K562 (cell line): ENCODE measurements at regions not wholly inside any gene's neighbourhood (a gene's known extent, or its start where the extent isn't known, plus 50 kb on each side); places are given as distances from the start of the nearest gene placed in this dataset.
A peak's percentile ranks its signal among the peaks of the same experiment; 100 is the strongest.

Source experiments
- ATAC-seq: fragments of 200-7000 bp; cut with Tn5 transposase; 3 replicates; pipeline ENCODE4 v1.9.1; 2020; ENCODE audit warnings: moderate library complexity
- BruUV-seq: library from RNA; stranded (reverse); fragments of 400-500 nt; replicated peaks from 2 replicates; lab custom pipeline; 2021; lab: Mats Ljungman, UMichigan
- CTCF ChIA-PET: fragments of 300-600 bp; formaldehyde crosslinking; extraction: SDS; loops from one replicate; lab custom pipeline; 2021; ENCODE audit warnings: low intra/inter-chr PET ratio; lab: Yijun Ruan, JAX
- POLR2A ChIA-PET: fragments of 300-600, 350-650 bp; sonication (Branson Sonifier 250); formaldehyde crosslinking; extraction: SDS; loops from one replicate; lab custom pipeline; 2021; ENCODE audit warnings: antibody characterized with exemption, inconsistent platforms; lab: Yijun Ruan, JAX
- DNase-seq, 4 experiments: peaks; one replicate each; pipeline versions ENCODE4 v3.0.0 to v3.0.0-alpha.2; 2011 to 2018; ENCODE audit warnings: low spot score in 3 of 4, mixed read lengths in 3 of 4; ENCODE audit errors: extremely low read depth in 1 of 4
- FAIRE-seq: peaks from 2 replicates; lab custom pipeline; 2011; peaks lifted over from hg19 to GRCh38; lab: Jason Lieb, UNC
- H2AFZ ChIP-seq: 2 replicates; pipeline ENCODE4 v1.6.0; 2011; ENCODE audit warnings: low read depth, low read length, control low read depth, inconsistent platforms
- H3K27ac ChIP-seq: fragments of 200-600 bp; 3 replicates; pipeline ENCODE4 v1.8.0; 2011; ENCODE audit warnings: low read depth, mild to moderate bottlenecking, control low read depth, inconsistent platforms, low read length, moderate library complexity, mixed read lengths; ENCODE audit errors: extremely low read depth
- H3K27me3 ChIP-seq, 2 experiments: fragments of 300-600 bp in 1 of 2; 2 replicates in 1 of 2; 3 replicates in 1 of 2; pipeline versions ENCODE4 v1.6.0 to v1.8.0; 2011; ENCODE audit warnings: inconsistent platforms in 2 of 2, low read length in 2 of 2, mild to moderate bottlenecking in 1 of 2, mixed read lengths in 1 of 2, moderate library complexity in 1 of 2; ENCODE audit not compliant: control insufficient read depth in 2 of 2, insufficient read depth in 2 of 2
- H3K36me3 ChIP-seq: fragments of 300-600 bp; 3 replicates; pipeline ENCODE4 v1.8.0; 2011; ENCODE audit warnings: mild to moderate bottlenecking, low read length, inconsistent platforms; ENCODE audit not compliant: control insufficient read depth, insufficient read depth
- H3K4me1 ChIP-seq, 2 experiments: fragments of 200-600 bp in 1 of 2; replicated peaks in 1 of 2; 2 replicates in 1 of 2; 3 replicates in 1 of 2; pipeline versions ENCODE4 v1.5.1 to v1.8.0; 2011; ENCODE audit warnings: inconsistent platforms in 2 of 2, low read length in 2 of 2, mild to moderate bottlenecking in 1 of 2, mixed read lengths in 1 of 2, moderate library complexity in 1 of 2; ENCODE audit not compliant: control insufficient read depth in 2 of 2, insufficient read depth in 2 of 2
- H3K4me2 ChIP-seq: 2 replicates; pipeline ENCODE4 v1.6.1; 2011; ENCODE audit warnings: low read length, control low read depth, inconsistent platforms, mixed read lengths; ENCODE audit not compliant: insufficient read depth
- H3K4me3 ChIP-seq: fragments of 200-600 bp; sonication (generic), shearing (Covaris generic); 2 replicates; pipeline ENCODE4 v1.5.1; 2016; ENCODE audit warnings: control low read depth, inconsistent platforms
- H3K79me2 ChIP-seq: fragments of 200-600 bp; 3 replicates; pipeline ENCODE4 v1.8.0; 2011; ENCODE audit warnings: low read length, inconsistent platforms; ENCODE audit not compliant: control insufficient read depth, insufficient read depth
- H3K9ac ChIP-seq, 2 experiments: 2 replicates each; pipeline versions ENCODE4 v1.6.0 to v1.6.1; 2011; ENCODE audit warnings: low read depth in 2 of 2, low read length in 2 of 2, control low read depth in 1 of 2, inconsistent platforms in 1 of 2, mild to moderate bottlenecking in 1 of 2, mixed read lengths in 1 of 2; ENCODE audit not compliant: insufficient read depth in 1 of 2
- H3K9me1 ChIP-seq: one replicate; pipeline ENCODE4 v1.6.0; 2011; ENCODE audit warnings: inconsistent platforms, mild to moderate bottlenecking, low read length, moderate library complexity; ENCODE audit not compliant: control insufficient read depth, insufficient read depth
- H3K9me3 ChIP-seq: replicated peaks from 2 replicates; pipeline ENCODE4 v1.5.1; 2011; ENCODE audit warnings: low read depth, low read length, inconsistent platforms; ENCODE audit not compliant: control insufficient read depth, insufficient read depth
- H4K20me1 ChIP-seq: replicated peaks from 2 replicates; pipeline ENCODE4 v1.6.1; 2011; ENCODE audit warnings: low read length, inconsistent platforms, mixed read lengths; ENCODE audit not compliant: control insufficient read depth, insufficient read depth
- BHLHE40 ChIP-seq: IDR thresholded peaks from 2 replicates; pipeline ENCODE4 v1.6.1; 2011; ENCODE audit warnings: low read length, improper control_type of control experiment
- C11orf30 ChIP-seq: fragments of 450-650 bp; IDR thresholded peaks from 2 replicates; pipeline ENCODE4 v1.6.1; 2016; ENCODE audit warnings: low read depth, mild to moderate bottlenecking
- CEBPB ChIP-seq: fragments of 450-650 bp; IDR thresholded peaks from 2 replicates; pipeline ENCODE4 v1.6.1; 2016; ENCODE audit warnings: missing genetic modification characterization, missing compliant biosample characterization
- CEBPG ChIP-seq, 3 experiments: fragments of 200-800 bp in 1 of 3; sonication (Bioruptor generic) in 1 of 3; sonication (generic) in 1 of 3; formaldehyde crosslinking in 1 of 3; IDR thresholded peaks in 2 of 3; conservative IDR thresholded peaks in 1 of 3; 2 replicates each; pipeline versions ENCODE4 v1.6.1 to v1.8.0; 2016 to 2022; ENCODE audit warnings: missing compliant biosample characterization in 2 of 3, missing genetic modification characterization in 2 of 3, mild to moderate bottlenecking in 1 of 3, missing genetic modification reagents in 1 of 3
- CHD2 ChIP-seq: IDR thresholded peaks from 2 replicates; pipeline ENCODE4 v1.6.1; 2011; ENCODE audit warnings: low read depth, low read length
- FOSL1 ChIP-seq: fragments of 200-800 bp; sonication (Bioruptor generic); conservative IDR thresholded peaks from 2 replicates; pipeline ENCODE4 v1.6.1; 2016; ENCODE audit warnings: missing genetic modification characterization, missing compliant biosample characterization
- MTA1 ChIP-seq: fragments of 450-650 bp; IDR thresholded peaks from 2 replicates; pipeline ENCODE4 v1.6.1; 2017; ENCODE audit warnings: borderline replicate concordance
- NCOA4 ChIP-seq: fragments of 450-650 bp; IDR thresholded peaks from 2 replicates; pipeline ENCODE4 v1.6.1; 2018; ENCODE audit warnings: mild to moderate bottlenecking; ENCODE audit not compliant: partially characterized antibody
- SOX6 ChIP-seq: fragments of 450-650 bp; IDR thresholded peaks from 2 replicates; pipeline ENCODE4 v1.6.1; 2014; ENCODE audit warnings: mild to moderate bottlenecking
- SP1 ChIP-seq: sonication (generic); formaldehyde crosslinking; IDR thresholded peaks from 2 replicates; pipeline ENCODE4 v1.8.1; 2022; ENCODE audit warnings: mild to moderate bottlenecking, missing genetic modification reagents
- TEAD4 ChIP-seq, 2 experiments: sonication (generic) in 1 of 2; formaldehyde crosslinking in 1 of 2; IDR thresholded peaks; 2 replicates each; pipeline versions ENCODE4 v1.6.1 to v1.8.0; 2012 to 2022; ENCODE audit warnings: borderline replicate concordance in 1 of 2, inconsistent platforms in 1 of 2, low read length in 1 of 2, mild to moderate bottlenecking in 1 of 2, missing genetic modification reagents in 1 of 2
- ZSCAN29 ChIP-seq: fragments of 450-650 bp; IDR thresholded peaks from 2 replicates; pipeline ENCODE4 v1.6.1; 2017
- WGBS: fragments of 100-300 bp; shearing (Covaris generic); methylation state at CpG from one replicate; pipeline ENCODE4 v1.1.6; 2016; ENCODE audit warnings: low coverage, mixed read lengths; ENCODE audit not compliant: insufficient coverage; ENCODE audit errors: missing lambda C conversion rate; 5-methylcytosine and 5-hydroxymethylcytosine counted together
- in situ Hi-C: fragments of 300-500 bp; cut with MboI; formaldehyde crosslinking; loops from 4 replicates; pipeline ENCODE4 v1.15.0; 2018; ENCODE audit warnings: inconsistent platforms, mixed read lengths
- intact Hi-C: fragments of 100-400 bp; cut with micrococcal nuclease; formaldehyde crosslinking; loops from 2 replicates; pipeline ENCODE4 v1.14.2; 2022
- TF ChIP-seq, protein P1 (sequence below): IDR thresholded peaks from 2 replicates; pipeline ENCODE4 v1.6.1; 2014; ENCODE audit warnings: antibody characterized with exemption

- no peaks in the 10 kb centered on the region for H3K79me2 ChIP-seq
- H3K36me3 ChIP-seq: no peaks in the 10 kb centered on the region
- no TSS peak for BruUV-seq
- H3K9me1 ChIP-seq: no peaks in the 10 kb centered on the region
- H3K9ac ChIP-seq: no peak overlapping the region
- no peak overlapping the region; the same call in 1 of the 2 replicates for H2AFZ ChIP-seq
- no peak for FAIRE-seq
- no peaks in the 10 kb centered on the region for H3K9me3 ChIP-seq
- intact Hi-C loops: no loop called here
- in situ Hi-C loops: no loop called here
- H3K4me2 ChIP-seq: no peak overlapping the region
- H3K27me3 ChIP-seq: no peaks in the 10 kb centered on the region
- ATAC-seq: no peak
- 0% methylated on average over 1 of the region's 1 CpG for WGBS
- H3K4me1 ChIP-seq: 0 out of 5 replicates have a peak, but pooled peaks cover 0 to 13% of the 10 kb centered on the region in 2 experiments
- TF ChIP-seq SOX6 (peak; percentile 59; the same call in 1 of the 2 replicates), CHD2 (no peak), C11orf30 (peak; percentile 22; the same call in 1 of the 2 replicates), MTA1 (no peak), CEBPB (tag) (peak; percentile 92), SP1 (no peak), BHLHE40 (peak; percentile 71), TEAD4 (IDR thresholded peaks at IDR 0.05; ENCODE audit: low read length) (peak; percentile 32; the same call in 1 of the 2 replicates), TEAD4 (CRISPR knock-in tag; IDR thresholded peaks at IDR 0.05; ENCODE audit: borderline replicate concordance) (no peak), CEBPG (CRISPR knock-in tag; IDR thresholded peaks at IDR 0.05) (peak; percentile 66; the same call in 1 of the 2 replicates), CEBPG (tag; conservative IDR thresholded peaks at IDR 0.05 in 1 of 2, IDR thresholded peaks at IDR 0.05 in 1 of 2) (peak; percentile 52 to 67; a peak in 3 of 4 replicates), FOSL1 (peak; percentile 57), NCOA4 (no peak), ZSCAN29 (no peak)
- TF ChIP-seq, protein P1, sequence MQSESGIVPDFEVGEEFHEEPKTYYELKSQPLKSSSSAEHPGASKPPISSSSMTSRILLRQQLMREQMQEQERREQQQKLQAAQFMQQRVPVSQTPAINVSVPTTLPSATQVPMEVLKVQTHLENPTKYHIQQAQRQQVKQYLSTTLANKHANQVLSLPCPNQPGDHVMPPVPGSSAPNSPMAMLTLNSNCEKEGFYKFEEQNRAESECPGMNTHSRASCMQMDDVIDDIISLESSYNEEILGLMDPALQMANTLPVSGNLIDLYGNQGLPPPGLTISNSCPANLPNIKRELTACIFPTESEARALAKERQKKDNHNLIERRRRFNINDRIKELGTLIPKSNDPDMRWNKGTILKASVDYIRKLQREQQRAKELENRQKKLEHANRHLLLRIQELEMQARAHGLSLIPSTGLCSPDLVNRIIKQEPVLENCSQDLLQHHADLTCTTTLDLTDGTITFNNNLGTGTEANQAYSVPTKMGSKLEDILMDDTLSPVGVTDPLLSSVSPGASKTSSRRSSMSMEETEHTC: 0 out of 2 replicates have a peak, but pooled peaks have one; percentile 27
- ChIA-PET POLR2A (no interaction called here), CTCF (no interaction called here)
- H3K27ac ChIP-seq: no peak overlapping the region
- H3K4me3 ChIP-seq: no peak overlapping the region
- no peaks in the 10 kb centered on the region for H4K20me1 ChIP-seq
- no peak for DNase-seq
These were observed 163.9 kb upstream of the SLC7A11 start for GRCh38 chr4:138405934-138406567.
